Cardiac fibroblast (primary cell): ENCODE measurements at regions not wholly inside any gene's neighbourhood (a gene's known extent, or its start where the extent isn't known, plus 50 kb on each side); places are given as distances from the start of the nearest gene placed in this dataset.
A peak's percentile ranks its signal among the peaks of the same experiment; 100 is the strongest.

Experiments used
- DNase-seq, 2 donors: peaks; one replicate each; pipeline versions ENCODE4 v3.0.0 to v3.0.0-alpha.2; 2010; ENCODE audit warnings: low read depth in 2 of 2
- H3K4me3 ChIP-seq, 2 donors: replicated peaks in 1 of 2; 1 replicate in 1 of 2; 2 replicates in 1 of 2; pipeline ENCODE4 v1.5.1; 2011; ENCODE audit warnings: low read depth in 2 of 2, low read length in 2 of 2, mild to moderate bottlenecking in 2 of 2, moderate library complexity in 1 of 2
- TF ChIP-seq, protein P1 (sequence below): IDR thresholded peaks from one replicate; pipeline ENCODE4 v1.5.1; 2011; ENCODE audit warnings: low read depth, mild to moderate bottlenecking, low read length, inconsistent platforms

DNA sequence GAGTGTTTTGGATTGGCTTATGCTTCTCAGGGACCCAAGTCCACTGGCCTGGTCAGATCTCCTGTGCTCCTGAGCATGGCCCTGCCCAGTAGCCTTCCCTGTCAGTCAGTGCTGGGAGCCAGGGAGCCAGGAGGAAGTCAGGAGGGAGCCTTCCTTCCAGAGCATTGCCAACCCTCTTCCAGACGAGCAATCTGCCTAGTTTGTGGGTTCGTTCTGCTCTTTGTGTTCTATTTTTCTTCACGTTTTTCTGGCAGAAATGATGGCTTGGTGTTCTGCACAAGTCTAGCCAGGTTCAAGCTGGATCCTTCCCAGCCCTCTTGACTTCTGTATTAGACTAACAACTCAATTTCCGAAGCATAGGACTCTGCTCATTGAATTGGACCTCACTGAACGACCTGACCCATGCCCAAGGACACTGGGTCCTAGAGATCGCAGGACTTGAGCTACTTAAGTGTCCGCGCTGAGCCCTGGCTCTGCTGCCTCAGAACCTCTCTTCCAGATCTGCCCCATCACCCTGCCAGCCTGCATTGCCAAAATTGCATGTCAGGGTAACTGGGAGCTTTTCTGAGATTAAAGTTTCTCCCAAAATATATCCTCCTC, 76.2 kb upstream of the MPP7 start:
- no peak overlapping the region for H3K4me3 ChIP-seq
- no peak for DNase-seq
- TF ChIP-seq, protein P1, sequence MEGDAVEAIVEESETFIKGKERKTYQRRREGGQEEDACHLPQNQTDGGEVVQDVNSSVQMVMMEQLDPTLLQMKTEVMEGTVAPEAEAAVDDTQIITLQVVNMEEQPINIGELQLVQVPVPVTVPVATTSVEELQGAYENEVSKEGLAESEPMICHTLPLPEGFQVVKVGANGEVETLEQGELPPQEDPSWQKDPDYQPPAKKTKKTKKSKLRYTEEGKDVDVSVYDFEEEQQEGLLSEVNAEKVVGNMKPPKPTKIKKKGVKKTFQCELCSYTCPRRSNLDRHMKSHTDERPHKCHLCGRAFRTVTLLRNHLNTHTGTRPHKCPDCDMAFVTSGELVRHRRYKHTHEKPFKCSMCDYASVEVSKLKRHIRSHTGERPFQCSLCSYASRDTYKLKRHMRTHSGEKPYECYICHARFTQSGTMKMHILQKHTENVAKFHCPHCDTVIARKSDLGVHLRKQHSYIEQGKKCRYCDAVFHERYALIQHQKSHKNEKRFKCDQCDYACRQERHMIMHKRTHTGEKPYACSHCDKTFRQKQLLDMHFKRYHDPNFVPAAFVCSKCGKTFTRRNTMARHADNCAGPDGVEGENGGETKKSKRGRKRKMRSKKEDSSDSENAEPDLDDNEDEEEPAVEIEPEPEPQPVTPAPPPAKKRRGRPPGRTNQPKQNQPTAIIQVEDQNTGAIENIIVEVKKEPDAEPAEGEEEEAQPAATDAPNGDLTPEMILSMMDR: no peak

DNA sequence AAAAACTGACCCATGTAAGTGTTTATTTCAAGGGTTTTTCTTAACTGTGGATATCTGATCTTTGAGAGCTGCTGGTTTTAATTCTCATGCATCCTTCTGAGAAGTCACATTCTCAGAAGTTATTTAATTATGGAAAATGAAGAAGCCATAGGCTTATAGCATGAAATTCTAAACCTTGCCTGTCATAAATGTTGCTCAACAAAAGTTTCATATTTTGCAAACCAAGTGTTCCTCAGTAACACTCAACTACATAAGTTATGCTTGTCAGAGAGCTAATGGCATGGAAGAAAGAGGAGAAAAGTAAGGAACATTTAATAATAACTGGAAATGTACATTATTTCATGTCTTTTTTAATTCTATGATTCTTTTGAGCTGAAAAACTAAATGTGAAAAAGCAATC, 78.6 kb upstream of the MPP7 start:
- TF ChIP-seq, protein P1: no peak
- no peak overlapping the region for H3K4me3 ChIP-seq
- DNase-seq: no peak

DNA sequence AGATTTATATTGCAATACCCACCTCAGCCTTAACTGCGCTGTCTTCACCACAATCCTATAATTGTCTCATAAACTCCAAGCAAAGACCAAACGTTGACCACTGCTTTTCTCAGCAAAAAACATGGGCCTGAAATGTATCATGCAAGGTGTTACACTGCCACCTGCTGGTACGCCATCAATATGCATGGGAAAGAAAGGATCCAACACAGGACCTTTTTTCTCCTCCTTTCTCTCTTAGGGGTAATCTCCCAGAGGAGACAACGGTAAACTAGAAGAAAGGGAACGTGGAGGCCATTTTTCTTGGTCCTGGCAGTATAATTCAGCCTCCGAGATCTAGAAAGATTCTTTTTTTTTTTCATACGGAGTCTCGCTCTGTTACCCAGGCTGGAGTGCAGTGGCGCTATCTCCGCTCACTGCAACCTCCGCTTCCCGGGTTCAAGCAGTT, 79.1 kb upstream of the MPP7 start:
- H3K4me3 ChIP-seq: no peak overlapping the region
- DNase-seq: peak; percentile 88 to 89
- TF ChIP-seq, protein P1: peak; percentile 90

DNA sequence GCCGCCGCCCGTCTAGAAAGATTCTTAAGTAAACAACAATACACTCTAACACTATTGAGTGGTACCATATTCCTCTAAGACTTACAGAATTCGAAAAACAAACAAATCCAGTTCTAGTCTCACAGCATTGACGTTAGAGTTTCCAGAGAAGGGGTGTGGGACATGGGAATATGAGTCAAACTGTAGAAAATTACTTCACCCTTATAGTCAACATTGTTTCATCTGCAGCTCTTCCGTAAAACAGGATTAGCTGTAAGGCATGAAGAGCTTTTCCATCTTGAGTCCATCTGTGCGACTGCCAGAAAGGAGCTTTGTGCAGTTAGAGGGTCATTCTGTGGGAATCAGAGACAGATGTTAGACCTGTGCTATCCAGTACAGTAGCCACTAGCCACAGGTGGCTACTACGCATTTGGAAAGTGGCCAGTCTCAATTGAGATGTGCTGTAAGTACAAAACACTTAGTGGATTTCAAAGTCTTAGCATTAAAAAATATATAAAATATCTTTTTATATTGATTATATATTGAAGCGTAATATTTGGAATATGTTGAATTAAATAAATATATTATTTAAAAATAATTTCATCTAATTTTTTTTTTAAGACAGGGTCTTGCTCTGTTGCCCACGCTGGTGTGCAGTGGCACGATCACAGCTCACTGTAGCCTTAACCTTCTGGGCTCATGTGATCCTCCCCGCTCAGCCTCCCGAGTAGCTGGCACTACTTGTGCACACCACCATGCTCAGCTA, 79.8 kb upstream of the MPP7 start:
- TF ChIP-seq, protein P1: no peak
- H3K4me3 ChIP-seq: no peak overlapping the region
- DNase-seq: peak in 1 of 2 donors; percentile 44

DNA sequence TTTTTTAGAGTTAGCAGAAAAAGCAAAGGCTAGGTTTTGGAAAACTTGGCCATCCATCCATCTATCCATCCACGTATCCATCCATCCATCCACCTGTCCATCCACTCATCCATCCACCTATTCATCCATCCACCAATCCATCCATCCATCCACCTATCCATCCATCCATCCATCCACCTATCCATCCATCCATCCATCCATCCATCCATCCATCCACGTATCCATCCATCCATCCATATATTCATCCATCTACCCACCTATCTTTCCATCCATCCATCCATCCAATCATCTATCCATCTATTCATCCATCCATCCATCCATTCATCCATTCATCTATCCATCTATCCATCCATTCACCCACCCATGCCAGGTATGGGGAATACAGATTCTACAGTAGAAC, 81.7 kb upstream of the MPP7 start:
- H3K4me3 ChIP-seq: no peak overlapping the region
- no peak for DNase-seq
- TF ChIP-seq, protein P1: no peak

DNA sequence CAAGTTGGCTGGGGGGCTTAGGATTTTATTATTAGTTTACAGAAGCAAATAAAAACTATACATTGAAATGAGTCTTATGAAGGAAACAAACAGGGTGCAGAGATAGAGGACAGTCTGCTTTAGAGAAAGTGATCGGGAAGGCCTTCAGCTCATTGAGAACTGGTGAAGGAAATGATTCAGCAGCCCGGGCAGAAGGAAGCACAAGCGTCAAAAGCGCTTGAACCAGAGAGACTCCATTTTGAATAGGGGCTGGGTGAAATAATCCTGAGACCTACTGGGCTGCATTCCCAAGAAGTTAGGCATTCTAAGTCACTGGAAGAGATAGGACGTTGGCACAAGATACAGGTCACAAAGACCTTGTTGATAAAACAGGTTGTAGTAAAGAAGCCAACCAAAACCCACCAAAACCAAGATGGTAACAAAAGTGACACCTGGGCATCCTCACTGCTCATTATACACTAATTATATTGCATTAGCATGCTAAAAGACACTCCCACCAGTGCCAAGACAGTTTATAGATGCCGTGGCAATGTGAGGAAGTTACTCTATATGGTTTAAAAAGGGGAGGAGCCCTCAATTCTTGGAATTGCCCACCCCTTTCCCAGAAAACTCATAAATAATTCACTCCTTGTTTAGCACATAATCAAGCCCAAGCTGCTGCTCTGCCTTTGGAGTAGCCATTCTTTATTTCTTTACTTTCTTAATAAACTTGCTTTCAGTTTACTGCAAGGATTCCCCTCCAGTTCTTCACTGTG, 83.1 kb upstream of the MPP7 start:
- H3K4me3 ChIP-seq: no peak overlapping the region
- DNase-seq: no peak
- TF ChIP-seq, protein P1: no peak
